SW 1271 (cell line): ENCODE measurements at regions not wholly inside any gene's neighbourhood (a gene's known extent, or its start where the extent isn't known, plus 50 kb on each side); places are given as distances from the start of the nearest gene placed in this dataset.
"Not testable (repeated sequence)": the region's sequence is repeated elsewhere in the genome, so short reads cannot be mapped to it uniquely, and the experiment has no call there.

Experiments used
- DNase-seq, 2 experiments: peaks; one replicate each; lab custom pipeline; 2025; lab: John Stamatoyannopoulos, UW

DNA sequence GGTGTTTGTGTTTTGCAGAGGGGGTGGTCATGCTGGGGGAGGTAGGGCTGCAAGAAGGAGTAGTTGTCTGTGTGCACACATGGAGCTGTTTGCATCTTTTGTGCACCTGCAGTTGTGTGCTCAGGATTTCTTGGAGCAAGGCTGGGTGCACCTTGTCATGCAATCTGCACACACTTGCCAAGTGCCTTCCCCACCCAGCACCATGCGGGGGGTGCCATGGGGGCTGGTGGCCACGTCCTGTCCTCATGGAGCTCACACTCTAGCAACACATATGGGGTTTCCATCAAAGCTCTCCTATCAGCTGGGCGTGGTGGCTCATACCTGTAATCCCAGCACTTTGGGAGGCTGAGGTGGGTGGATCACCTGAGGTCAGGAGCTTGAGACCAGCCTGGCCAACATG is 111.6 kb downstream of the CRLF3 start:
- DNase-seq = not testable (repeated sequence)

DNA sequence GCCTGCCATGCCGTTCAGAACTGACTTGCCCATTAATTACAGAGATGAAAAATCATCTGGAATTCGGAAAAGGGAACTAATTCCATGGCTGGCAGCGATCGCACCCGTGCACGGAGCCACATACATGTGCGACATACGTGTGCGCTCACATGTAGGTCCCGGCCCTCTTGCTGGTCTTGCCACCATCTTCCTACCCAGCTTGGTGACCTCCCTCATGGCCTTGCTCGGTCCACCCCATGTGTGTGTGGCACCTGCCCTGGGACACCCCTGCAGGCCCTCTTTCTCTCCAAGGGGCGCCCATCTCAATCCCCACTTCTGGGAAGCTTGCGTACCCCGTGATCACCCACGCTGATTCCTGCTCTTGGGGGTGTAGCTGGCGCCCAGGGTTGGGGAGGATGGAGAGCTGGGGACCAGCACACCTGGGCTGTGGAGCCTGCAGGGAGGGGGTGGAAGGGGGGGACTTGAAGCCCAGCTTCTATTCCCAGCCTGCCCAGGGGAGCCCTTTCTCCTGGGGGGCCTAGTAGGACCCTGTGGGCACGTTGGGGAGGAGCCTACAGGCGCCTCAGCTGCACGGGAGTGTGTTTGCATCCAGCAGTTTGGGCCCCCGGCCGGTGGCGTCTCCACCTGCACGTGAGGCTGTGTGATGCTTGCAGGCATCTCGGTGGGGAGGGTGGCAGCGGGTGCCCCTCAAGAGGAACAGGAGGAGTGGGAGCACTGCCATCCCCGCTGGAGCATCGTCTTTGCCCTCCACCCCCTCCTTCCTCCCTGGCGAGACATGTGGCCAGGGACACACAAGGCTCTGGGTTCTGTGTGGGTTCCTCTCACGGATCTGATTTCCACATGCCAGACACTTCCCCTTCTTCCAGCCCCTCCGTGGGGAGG is 112.6 kb downstream of the CRLF3 start:
- not testable (repeated sequence) for DNase-seq

DNA sequence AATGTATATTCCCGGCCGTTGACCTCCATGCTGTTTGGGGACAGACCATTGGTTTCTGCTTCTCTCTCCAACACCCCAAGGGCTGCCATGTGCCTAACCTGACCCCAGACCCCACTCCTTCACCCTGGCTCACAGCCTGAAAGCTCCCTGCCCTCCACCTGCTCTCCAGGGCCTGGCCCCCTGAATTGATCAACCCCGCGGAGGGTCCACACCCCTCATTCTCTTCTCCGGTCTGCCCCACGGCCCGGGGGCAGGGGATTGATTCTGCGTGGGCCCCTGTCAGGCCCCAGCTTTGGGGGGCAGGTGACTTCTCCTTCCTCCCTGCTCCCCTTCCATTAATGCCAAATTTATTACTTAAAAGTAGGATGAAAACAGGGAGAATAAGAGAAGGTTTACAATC is 113.3 kb downstream of the CRLF3 start:
- DNase-seq = not testable (repeated sequence)

DNA sequence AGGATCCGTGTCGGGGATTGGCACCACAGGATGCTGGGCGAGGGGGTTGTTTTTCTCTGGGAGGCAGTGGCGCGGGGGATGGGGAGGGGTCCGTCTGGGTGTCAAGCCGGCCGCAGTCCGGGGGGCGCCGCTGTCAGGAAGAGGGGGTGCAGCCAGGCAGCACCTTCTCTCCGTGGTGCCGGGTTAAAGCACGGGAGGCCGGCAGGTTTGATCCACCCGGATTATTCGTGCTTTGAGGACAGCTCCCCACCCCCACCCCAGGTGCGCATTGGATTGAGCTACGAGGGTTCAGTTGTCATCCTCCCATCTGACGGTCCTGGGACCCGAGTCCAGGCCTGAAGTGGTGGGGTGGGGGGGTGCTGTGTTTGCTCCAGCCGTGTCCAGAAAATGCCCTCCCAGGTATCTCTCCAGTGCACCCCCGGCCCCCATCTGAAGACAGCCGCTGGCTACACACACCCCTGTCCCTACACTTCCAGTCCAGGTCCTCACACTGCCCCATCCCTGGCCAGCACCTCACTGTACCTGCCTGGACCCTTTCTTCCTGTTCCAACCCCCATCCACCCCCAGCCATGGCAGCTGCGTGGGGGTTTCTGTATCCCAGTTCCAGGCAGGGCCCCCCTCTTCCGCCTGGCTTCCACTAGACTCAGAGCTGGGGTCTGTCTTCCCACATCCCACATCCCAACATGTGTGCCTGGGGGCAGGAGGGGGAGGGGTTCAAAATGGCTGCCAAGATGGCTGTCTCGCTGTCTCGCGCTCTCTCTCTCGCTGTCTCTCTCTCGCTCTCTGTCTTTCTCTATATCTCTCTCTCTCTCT is 114.0 kb downstream of the CRLF3 start:
- DNase-seq = not testable (repeated sequence)

DNA sequence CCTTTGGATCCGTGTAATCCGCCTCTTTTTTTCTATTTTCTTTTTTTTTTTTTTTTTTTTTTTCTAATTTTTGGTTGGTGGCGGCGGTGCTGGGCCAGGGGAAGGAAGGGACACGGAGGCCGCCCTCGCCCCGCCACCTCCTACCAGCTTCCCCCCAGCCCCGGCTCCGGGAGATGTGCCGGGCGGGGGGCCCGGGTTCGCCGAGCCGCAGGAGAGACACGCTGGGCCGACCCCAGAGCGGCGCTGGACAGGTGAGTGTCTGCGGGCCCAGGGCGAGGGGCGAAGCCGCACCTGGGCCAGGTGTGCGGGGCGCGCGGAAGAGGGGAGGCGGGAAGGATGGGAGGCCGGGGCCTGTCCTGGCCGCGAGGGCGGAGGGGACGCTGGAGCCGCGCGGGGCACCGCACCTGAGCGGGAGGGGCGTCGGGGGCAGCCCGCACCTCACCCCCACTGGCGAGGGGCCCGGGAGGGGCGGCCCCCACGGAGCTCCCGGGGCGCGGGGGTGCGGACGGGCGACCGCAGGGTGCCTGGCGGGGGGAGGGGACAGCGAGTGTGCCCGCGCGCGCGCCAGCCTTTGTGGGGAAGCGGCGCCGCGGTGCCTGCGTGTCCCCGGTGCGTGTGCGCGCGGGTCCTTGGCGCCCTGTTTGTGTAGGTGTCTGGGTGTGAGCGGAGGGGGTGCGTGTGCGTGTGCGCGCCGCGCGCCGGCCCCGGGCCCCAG is 114.8 kb downstream of the CRLF3 start:
- DNase-seq = not testable (repeated sequence)

DNA sequence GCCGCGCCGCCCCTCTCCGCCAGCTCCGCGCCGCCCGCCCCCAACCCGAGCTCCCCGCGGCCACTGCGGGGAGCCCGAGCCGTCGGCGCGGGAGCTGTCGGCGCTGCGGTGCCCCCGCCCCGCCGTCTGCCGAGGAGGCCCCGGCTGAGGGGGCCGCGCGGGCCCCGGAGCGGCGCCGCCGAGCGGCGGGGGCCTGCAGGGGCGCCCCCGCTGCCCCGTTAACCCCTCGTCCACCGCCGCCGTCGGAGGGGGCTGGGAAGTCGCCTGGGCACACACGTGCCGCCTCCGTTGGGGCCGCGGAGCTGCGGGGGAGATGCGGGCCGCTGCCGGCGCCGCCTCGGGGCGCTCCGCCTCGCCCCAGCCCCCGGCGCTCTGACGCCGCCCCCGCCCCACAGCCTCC is 115.4 kb downstream of the CRLF3 start:
- DNase-seq = not testable (repeated sequence)

DNA sequence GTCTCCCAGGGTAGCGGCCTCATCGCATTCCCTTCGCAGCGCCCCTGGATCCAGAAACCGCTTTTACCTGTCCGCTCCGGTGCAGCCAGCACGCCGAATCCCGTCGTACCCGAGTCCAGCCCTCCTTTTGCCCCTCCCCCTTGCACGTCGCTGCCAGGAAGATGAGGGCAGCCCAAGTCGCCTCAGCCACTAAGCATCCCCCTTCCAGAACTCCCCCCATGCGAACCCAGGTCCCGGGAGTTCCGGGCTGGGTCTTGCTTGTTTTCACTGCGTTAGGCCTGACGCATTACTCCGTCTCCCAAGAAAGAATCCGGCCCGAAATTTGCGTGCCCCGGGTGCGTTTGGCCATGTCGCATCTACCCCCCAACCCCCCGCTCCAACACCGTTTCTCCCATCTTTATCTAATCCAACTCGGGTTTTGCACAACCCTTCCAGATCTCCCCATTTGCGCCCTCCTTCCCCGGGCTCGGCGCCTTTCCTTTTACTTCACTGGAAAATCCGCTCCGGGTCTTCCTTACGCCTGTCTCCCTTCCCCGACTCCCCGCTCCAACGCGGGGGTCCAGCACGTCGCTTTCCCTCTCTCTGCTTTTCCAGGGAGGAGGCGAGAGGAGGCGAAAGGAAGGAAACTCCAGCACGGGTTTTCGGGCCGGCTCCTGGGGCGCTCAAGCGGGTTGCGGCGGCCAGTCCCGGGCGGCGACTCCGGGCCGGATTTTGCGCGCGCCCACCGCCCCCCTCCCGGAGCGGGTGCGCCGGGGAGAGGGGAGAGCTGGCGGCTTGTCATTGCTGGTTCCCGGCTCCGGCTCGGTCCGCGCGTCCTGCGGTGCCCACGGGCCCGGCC is 116.0 kb downstream of the CRLF3 start:
- peak; percentile 44 to 70 for DNase-seq

DNA sequence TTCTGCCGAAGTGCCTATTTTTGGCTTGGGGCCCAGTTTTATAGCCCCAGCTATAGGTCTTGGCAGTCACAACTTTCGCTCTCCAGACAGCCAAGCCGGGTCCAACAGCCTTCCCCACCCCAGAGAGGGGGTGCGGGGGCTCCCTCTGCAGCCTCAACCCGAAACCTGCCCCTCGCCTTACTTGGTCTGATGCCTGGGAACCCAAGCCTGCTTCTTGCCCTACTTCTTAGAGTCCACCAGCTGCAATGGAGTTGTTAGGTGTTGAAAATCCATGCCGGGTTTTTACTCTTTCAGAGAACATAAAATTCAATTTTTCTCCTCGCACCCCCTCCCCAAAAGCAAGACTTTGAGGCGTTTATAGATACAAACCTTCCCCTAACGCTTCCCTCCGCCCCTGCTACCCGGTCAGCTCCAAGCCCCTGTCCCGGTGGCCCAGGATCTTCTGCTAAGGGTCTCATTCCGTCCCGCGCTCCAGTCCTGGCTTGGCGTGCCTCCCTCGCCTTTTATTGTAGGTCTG is 116.7 kb downstream of the CRLF3 start:
- peak in 1 of 2 experiments; percentile 30 for DNase-seq

DNA sequence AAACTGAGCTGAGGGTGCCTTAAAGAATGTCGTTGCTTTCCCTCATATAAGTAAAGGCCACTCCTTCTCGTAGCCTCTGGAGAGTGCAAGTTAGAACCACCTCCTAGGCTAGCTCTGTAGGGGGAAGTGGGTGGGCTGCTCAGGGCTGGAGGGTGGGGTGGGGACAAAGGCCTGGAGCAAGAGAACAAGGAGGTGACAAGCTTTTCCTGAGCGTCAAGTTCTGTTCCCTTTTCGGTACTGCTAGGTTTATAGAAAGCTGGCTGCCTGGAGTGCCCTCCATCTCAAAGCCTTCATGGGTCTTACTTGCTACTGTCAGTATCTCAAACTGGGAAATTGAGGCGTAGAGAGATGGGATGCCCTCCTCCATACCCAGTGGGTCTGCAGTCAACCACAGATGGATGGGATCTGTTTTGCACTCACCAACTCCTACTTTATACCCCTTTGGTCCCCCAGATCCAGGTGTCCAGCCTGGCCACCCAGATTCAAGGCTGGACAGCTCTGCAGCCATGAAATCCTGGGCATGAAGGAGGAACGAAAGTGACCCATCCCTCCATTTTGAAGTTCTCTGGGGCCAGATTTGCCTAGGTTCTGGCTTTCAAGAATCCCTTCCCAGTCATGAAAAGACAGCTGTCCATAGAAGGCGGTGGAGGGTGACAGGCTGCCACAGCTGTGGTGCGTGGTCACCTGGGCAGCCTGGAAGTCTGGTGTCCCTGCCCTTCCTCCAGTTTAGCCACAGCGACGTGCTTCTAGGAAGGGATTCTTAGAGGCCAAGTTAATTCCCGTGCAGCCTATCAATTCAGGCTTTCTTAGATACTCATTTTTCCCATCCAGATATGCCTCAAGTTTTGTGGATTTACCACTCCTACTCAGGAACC is 117.8 kb downstream of the CRLF3 start:
- not testable (repeated sequence) for DNase-seq

DNA sequence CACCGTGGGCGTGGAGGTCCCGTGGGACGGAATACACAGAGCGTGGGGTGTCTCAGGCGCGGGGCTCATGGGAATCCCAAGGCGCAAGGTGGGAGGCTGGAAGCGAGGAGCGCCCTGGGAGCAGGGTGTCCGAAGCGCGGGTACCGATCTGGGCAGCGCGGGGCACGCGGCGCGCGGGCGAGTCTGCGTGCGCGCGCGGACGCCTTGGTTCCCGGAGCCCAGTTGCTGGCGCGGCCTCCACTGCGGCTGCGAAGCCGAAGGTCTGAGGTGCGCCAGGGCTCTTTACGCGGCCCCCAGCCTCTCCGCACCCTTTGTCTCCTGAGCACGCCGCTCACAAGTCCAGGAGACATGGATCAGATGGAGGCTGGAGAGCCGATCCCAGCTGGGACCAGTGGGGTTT is 118.5 kb downstream of the CRLF3 start:
- DNase-seq = not testable (repeated sequence)

DNA sequence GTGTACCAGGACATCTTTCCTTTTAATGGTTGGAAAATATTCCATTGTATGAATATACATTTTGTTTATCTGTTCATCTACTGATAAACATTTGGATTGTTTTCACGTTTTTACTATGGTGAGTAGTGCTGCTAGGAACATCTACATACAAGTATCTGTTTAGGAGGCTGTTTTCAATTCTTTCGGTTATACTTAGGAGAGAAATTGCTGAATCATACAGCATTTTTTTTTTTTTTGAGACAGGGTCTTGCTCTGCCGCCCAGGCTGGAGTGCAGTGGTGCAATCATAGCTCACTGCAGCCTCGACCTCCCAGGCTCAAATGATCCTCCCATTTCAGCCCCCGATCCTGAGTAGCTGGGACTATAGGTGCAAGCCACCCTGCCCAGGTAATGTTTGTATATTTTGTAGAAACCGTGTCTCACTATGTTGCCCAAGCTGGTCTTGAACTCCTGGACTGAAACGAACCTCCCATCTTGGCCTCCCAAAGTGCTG is 122.9 kb downstream of the CRLF3 start:
- no peak for DNase-seq

DNA sequence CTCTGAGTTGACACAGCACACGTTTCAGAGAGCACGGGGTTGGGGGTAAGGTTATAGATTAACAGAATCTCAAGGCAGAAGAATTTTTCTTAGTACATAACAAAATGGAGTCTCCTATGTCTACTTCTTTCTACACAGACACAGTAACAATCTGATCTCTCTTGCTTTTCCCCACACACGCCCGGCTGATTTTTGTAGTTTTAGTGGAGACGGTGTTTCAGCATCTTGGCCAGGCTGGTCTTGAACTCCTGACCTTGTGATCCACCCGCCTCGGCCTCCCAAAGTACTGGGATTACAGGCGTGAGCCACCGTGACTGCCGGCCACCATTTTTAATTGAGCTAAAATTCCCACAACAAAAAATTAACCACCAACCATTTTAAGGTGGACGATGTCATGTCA is 123.7 kb downstream of the CRLF3 start:
- DNase-seq = not testable (repeated sequence)

DNA sequence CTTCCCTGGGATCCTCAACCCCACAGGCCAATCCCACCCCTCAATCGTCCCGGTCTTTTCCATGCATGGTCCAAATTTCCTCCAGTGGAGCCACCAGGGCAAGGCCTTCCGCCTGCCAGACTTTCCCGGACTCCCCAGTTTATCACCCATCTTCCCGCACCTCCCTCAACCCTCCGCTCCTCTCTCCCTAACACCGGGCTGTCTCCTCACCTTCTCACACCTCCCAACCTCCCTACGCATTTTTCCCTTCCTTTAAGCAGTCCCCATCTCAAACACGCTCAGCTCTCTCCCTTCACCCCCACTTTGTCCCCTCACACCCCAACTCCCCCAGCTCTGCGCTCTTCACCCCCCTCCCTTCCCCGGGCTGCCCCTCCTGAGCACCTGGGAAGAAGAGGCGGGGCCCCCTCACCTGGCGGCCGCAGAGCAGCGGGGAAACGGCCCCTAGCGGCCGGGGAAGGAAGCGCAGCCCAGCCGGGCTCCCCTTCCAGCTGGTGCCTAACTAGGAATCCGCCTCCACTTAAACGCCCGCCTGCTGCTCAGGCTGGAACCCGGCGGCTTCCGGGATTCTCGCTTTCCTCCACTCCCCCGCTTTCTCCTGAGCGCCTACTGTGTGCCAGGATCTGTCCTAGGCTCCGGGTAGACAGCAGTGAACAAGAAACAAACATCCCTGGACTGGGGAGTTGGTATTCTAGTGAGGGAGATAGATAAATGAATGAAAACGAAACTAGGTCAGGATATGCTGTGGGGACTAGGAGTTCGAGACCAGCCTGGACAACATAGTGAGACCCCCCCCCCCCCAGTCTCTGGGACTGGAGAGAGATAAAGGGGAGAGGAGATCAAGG is 126.7 kb downstream of the CRLF3 start:
- peak in 1 of 2 experiments; percentile 54 for DNase-seq

DNA sequence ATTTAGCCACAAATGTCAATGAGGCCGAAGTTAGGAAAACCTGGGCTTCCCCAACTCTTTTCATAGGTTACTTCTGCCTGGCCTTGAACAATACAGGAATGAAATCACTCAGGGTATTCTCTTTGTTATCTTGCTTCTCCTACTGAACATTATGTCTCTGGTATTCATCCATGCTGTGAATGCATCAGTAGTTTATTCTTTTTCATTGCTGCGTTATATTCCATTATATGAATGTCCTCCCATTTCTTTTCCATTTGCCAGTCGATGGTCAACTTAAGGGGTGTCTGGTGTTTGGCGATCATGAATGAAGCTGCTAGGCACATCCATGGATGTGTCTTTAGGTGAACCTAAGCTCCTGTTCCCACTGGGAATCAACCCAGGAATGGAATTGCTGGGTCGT is 128.3 kb downstream of the CRLF3 start:
- DNase-seq = no peak

DNA sequence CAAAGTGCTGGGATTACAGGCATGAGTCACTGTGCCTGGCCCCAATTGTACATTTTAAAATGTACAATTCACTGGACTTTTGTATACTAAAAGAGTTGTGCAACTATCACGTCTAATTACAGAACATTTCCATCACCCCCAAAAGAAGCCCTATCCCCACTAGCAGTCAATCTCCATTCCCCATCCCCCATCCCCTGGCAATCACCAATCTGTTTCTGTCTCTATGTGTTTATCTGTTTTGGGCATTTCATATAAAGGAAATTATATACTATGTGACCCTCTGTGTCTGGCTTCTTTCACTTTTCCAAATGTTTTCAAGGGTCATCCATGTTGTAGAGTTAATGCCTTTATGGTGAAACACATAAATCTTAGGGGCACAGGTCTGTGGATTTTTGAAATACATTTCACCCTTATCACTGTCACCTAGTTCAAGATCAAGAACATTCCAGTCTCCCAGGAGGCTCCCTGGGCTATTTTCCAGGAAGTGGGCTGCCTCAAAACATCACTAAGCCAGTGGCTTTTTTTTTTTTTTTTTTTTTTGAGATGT is 129.2 kb downstream of the CRLF3 start:
- DNase-seq = not testable (repeated sequence)

DNA sequence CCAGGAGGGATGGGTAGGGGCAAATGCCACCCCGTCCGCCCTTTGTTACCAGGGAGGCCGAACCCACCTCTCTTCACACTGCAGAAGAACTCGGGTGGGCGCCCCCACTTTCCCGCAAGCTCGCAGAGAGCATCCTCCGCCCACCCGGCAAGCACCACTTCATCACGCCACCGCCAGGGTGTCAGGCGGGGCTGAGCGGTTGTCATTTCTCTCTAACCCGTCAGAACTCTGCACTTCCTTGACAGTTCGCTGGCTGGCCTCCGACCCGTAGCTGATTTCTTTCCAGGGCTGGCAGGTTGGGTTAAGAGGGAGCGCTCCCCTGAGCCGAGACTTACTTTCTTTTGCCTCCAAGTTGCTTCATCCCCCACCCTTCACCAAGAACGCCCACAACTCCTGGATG is 130.7 kb downstream of the CRLF3 start:
- not testable (repeated sequence) for DNase-seq

DNA sequence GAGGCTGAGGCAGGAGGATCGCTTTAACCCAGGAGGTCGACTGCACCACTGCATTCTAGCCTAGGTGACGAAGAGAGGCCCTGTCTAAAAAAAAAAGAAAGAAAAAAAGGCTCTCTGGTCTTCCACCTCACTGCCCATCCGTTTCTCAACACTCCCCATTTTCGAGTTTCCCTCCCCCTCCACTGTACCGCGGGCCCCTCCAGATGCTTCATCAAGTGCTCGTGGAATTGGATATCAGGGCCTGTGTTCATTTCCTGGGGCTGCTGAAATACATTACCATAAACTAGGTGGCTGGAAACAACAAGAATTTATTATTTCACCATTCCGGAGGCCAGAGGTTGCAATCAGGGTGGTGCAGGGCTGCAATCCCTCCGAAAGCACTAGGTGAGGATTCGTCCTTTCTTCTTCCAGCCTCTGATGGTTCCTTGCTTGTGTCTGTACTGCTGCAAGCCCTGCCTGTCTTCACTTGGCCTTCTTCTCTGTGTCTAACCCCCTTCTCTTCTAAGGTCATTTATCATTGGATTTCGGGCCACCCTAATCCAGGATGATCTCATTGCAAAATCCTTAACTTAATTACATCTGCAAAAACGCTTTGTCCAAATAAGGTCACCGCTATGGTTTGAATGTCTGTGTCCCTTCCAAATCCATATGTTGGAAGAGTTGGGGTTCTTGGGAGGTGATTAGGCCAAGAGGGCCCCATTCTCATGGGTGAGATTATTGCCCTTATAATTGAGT is 135.1 kb downstream of the CRLF3 start:
- DNase-seq = not testable (repeated sequence)
